ENCODE measurements at regions not wholly inside any gene's neighbourhood (a gene's known extent, or its start where the extent isn't known, plus 50 kb on each side); places are given as distances from the start of the nearest gene placed in this dataset.

DNA sequence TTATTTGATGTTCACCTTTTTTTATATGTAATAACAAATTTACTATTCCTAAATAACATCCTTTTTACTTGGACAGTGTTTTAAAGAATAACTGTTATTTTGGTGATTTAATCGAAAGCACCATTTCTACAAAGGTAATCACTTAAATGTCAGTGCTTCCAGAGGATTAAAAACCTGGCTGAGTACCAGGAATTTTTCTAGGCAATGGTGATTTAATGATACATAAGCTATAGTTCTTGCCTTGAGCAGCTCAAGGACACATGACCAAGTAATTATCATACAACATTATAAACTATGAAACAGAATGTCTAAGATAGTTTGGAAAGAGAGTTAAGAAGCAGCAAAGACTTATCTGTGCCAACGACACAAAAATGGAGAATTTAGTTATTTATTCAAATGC lies 1291.9 kb upstream of the TENM3 start:
- no peak for TF ChIP-seq POLR2A (IDR thresholded peaks at IDR 0.05)
- TF ChIP-seq CTCF (IDR thresholded peaks at IDR 0.05), result no peak
